Activated T-helper 1 cell treated with anti-CD3 and anti-CD28 coated beads, Interleukin-12 subunit alpha, Interleukin-12 subunit beta, Interleukin-2, Interleukin-4 antibody, amounts not matched to agents 30 ng/mL and 10 ng/mL and 1 ng/mL, durations not matched to agents 14 hours and 24 hours and 36 hours (primary cell): ENCODE measurements at regions not wholly inside any gene's neighbourhood (a gene's known extent, or its start where the extent isn't known, plus 50 kb on each side); places are given as distances from the start of the nearest gene placed in this dataset.
"Not testable (repeated sequence)": the region's sequence is repeated elsewhere in the genome, so short reads cannot be mapped to it uniquely, and the experiment has no call there.

Experiments used
- DNase-seq: peaks from one replicate; pipeline ENCODE4 v3.0.0; 2021; ENCODE audit warnings: low spot score
- H3K27ac Mint-ChIP-seq: one replicate; pipeline ENCODE4 v1.8.0; 2021; ENCODE audit warnings: mild to moderate bottlenecking, mixed read lengths
- H3K27me3 Mint-ChIP-seq: one replicate; pipeline ENCODE4 v1.8.0; 2022; ENCODE audit warnings: mild to moderate bottlenecking, moderate library complexity, mixed read lengths; ENCODE audit not compliant: insufficient read depth
- H3K36me3 Mint-ChIP-seq: one replicate; pipeline ENCODE4 v1.8.0; 2021; ENCODE audit warnings: low read depth, mixed read lengths
- H3K4me1 Mint-ChIP-seq: one replicate; pipeline ENCODE4 v1.8.0; 2021; ENCODE audit warnings: low read depth, mixed read lengths
- H3K4me3 Mint-ChIP-seq: one replicate; pipeline ENCODE4 v1.8.0; 2021; ENCODE audit warnings: mild to moderate bottlenecking, moderate library complexity, mixed read lengths
- H3K9me3 Mint-ChIP-seq: one replicate; pipeline ENCODE4 v1.8.0; 2021; ENCODE audit warnings: mixed read lengths
- intact Hi-C: fragments of 100-400 bp; cut with micrococcal nuclease; formaldehyde crosslinking; loops from one replicate; pipeline ENCODE4 v1.15.1; 2024

DNA sequence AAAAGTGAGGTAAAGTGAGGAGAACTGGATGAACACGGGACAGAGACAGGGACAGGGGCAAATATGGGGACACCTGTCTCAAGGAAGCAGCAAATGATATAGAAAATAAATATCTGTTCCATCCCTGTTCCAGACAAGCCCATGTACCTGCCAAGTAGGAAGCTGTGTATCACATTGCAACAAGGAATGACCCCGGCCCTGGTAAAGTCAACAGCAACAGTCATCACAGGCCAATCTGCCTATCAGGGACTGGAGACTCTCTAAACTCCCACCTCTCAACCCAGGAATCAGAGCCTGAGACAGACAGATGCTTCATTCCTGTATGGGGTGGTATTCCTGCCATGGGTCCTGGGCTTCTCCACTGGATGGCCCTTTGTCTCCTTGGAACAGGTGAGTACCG, 156.6 kb upstream of the PRSS1 start:
- Mint-ChIP-seq H3K27me3 (peaks cover 7% of the 10 kb centered on the region), H3K27ac (no peak overlapping the region), H3K36me3 (no peaks in the 10 kb centered on the region), H3K4me3 (no peak overlapping the region), H3K4me1 (no peaks in the 10 kb centered on the region), H3K9me3 (no peaks in the 10 kb centered on the region)
- no peak for DNase-seq
- intact Hi-C loops, result no loop called here

- Mint-ChIP-seq H3K27me3 (peaks cover 3% of the 10 kb centered on the region), H3K27ac (no peak overlapping the region), H3K9me3 (no peaks in the 10 kb centered on the region)
Observed at GRCh38 chr7:142592231-142592630, 157.0 kb upstream of the PRSS1 start.

DNA sequence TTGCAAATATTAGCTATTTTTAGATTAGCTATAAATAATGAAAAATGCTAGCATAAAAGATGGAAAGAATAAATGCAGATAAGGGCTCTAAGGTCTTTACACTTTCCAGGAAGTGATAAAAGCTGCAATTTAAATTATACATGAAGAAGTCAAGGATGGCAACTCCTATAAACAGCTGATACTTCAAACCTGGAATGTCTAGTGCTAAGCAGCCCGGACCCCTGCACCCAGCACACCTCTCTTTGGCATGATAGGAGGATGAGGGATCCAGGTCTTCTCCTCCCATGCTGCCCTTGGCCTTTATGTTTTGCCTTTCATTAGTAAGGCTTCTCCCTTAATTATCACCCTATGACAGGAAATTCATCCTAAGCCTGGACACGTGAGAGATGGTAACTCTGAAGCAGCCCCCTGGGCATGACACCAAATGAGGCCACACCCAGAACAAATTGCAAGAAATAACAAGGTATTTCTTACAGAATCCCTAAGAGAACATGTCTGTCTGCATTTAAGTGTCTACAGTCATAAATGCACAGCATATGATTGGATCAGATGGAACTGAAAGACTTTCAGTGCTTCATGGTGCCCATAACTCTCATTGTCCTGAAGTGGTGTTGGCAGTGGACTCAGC, 158.3 kb upstream of the PRSS1 start:
- DNase-seq, result no peak
- Mint-ChIP-seq H3K4me1 (no peaks in the 10 kb centered on the region), H3K36me3 (no peaks in the 10 kb centered on the region), H3K9me3 (no peaks in the 10 kb centered on the region), H3K4me3 (no peak overlapping the region), H3K27ac (no peak overlapping the region), H3K27me3 (peaks cover 3% of the 10 kb centered on the region)
- intact Hi-C loops, result no loop called here

More at GRCh38 chr7:142592231-142592630, 157.0 kb upstream of the PRSS1 start:
- H3K4me3 Mint-ChIP-seq, result no peak overlapping the region
- H3K36me3 Mint-ChIP-seq, result no peaks in the 10 kb centered on the region
- no peaks in the 10 kb centered on the region for H3K4me1 Mint-ChIP-seq
- intact Hi-C loops, result no loop called here
- no peak for DNase-seq

DNA sequence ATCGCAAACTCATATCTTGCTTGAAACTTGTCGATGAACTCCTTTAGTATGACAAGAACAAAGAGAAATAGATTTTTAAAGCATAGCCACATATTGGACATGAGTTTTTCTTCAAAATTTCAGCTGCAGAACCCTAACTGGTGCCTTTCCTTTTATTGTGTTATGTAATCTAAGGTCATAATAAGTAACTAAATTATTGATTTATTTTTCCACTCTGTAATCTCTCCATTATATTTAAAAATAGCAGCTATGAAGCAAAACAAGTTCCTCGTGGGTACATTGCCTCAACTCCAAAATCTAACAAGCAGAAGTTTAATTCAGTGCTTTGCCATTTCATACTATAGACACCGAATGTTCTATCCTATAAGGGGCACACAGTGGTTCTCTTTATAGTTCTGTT, 159.2 kb upstream of the PRSS1 start:
- Mint-ChIP-seq H3K4me3 (no peak overlapping the region), H3K4me1 (no peaks in the 10 kb centered on the region), H3K36me3 (no peaks in the 10 kb centered on the region), H3K9me3 (no peaks in the 10 kb centered on the region), H3K27ac (no peak overlapping the region), H3K27me3 (peaks cover 3% of the 10 kb centered on the region)
- intact Hi-C loops, result no loop called here
- DNase-seq, result no peak

GRCh38 chr7:142587578-142588191, 161.6 kb upstream of the PRSS1 start:
- Mint-ChIP-seq H3K4me3 (no peak overlapping the region), H3K36me3 (no peaks in the 10 kb centered on the region)

GRCh38 chr7:142586611-142587010, 162.7 kb upstream of the PRSS1 start:
- no peak overlapping the region for H3K27ac Mint-ChIP-seq

More at GRCh38 chr7:142587578-142588191, 161.6 kb upstream of the PRSS1 start:
- no peak overlapping the region for H3K27ac Mint-ChIP-seq
- peaks cover 9% of the 10 kb centered on the region for H3K4me1 Mint-ChIP-seq
- H3K27me3 Mint-ChIP-seq, result no peaks in the 10 kb centered on the region
- intact Hi-C loops, result loop anchor here (1.0 kb wide), 2 partner anchors 29 to 52 kb away; no protein-coding TSS in a partner anchor
- H3K9me3 Mint-ChIP-seq, result no peaks in the 10 kb centered on the region
- DNase-seq, result no peak

GRCh38 chr7:142585425-142585824, 163.8 kb upstream of the PRSS1 start:
- intact Hi-C loops, result no loop called here
- H3K36me3 Mint-ChIP-seq, result no peaks in the 10 kb centered on the region
- no peaks in the 10 kb centered on the region for H3K27me3 Mint-ChIP-seq
- no peak overlapping the region for H3K4me3 Mint-ChIP-seq
- DNase-seq, result no peak
- H3K9me3 Mint-ChIP-seq, result no peaks in the 10 kb centered on the region
- H3K27ac Mint-ChIP-seq, result no peak overlapping the region
- peaks cover 27% of the 10 kb centered on the region for H3K4me1 Mint-ChIP-seq

More at GRCh38 chr7:142586611-142587010, 162.7 kb upstream of the PRSS1 start:
- no peak overlapping the region for H3K4me3 Mint-ChIP-seq
- no peaks in the 10 kb centered on the region for H3K36me3 Mint-ChIP-seq
- H3K27me3 Mint-ChIP-seq, result no peaks in the 10 kb centered on the region
- H3K4me1 Mint-ChIP-seq, result peaks cover 15% of the 10 kb centered on the region
- H3K9me3 Mint-ChIP-seq, result no peaks in the 10 kb centered on the region
- intact Hi-C loops, result loop anchor here (1.0 kb wide), 2 partner anchors 28 to 51 kb away; no protein-coding TSS in a partner anchor
- DNase-seq, result no peak

- Mint-ChIP-seq H3K4me1 (peaks cover 33% of the 10 kb centered on the region), H3K27me3 (no peaks in the 10 kb centered on the region), H3K9me3 (no peaks in the 10 kb centered on the region), H3K4me3 (no peak overlapping the region), H3K36me3 (no peaks in the 10 kb centered on the region), H3K27ac (no peak overlapping the region)
- no peak for DNase-seq
- intact Hi-C loops, result no loop called here
Observed at GRCh38 chr7:142584765-142585164, 164.5 kb upstream of the PRSS1 start.

- intact Hi-C loops, result loop anchor here (1.0 kb wide), 2 partner anchors 48 to 226 kb away; no protein-coding TSS in a partner anchor
- Mint-ChIP-seq H3K9me3 (no peaks in the 10 kb centered on the region), H3K4me3 (no peak overlapping the region), H3K27ac (peak overlapping the region; percentile 80), H3K27me3 (no peaks in the 10 kb centered on the region), H3K4me1 (peaks cover 38% of the 10 kb centered on the region), H3K36me3 (no peaks in the 10 kb centered on the region)
- DNase-seq, result peak; percentile 43
Observed at GRCh38 chr7:142583446-142583845, 165.8 kb upstream of the PRSS1 start.

DNA sequence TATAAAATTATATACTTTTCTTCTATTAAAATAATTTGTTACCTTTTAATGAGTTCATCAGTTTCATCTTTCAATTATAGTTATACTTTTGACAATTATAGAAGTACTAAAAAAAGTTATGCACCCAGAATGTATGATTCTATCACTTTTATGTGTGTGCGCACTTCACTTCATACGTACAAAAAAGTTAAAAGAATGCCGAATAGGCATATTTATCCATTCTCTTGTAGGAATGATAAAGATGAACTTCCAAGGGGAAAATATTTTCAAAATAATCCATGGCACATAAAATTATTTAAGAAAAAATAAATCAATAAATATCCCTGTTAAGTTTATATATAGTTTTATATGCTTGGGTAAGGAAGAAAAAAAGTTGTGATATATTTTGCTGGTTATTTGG, 166.9 kb upstream of the PRSS1 start:
- H3K4me1 Mint-ChIP-seq, result peaks cover 38% of the 10 kb centered on the region
- no peaks in the 10 kb centered on the region for H3K27me3 Mint-ChIP-seq
- no peaks in the 10 kb centered on the region for H3K9me3 Mint-ChIP-seq
- no peak for DNase-seq
- H3K27ac Mint-ChIP-seq, result no peak overlapping the region
- intact Hi-C loops, result no loop called here
- no peak overlapping the region for H3K4me3 Mint-ChIP-seq
- no peaks in the 10 kb centered on the region for H3K36me3 Mint-ChIP-seq

DNA sequence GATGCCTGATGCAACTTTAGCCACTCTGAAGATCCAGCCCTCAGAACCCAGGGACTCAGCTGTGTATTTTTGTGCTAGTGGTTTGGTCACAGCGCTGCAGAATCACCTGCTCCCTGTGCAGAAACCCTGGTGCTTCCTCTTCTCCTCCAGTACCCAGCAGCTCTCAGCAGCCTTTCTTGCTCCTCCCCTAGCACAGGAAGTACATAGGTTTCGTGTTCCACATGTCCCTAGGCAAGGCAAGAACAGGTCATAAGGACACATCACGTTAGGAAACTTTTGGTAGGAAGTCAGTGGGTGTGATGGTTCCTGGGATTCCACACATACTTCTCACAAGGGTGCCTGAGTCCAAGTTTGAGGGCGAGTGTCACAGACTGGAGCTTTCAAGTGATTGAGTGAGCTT, 167.9 kb upstream of the PRSS1 start:
- H3K36me3 Mint-ChIP-seq, result no peaks in the 10 kb centered on the region
- H3K27ac Mint-ChIP-seq, result peak overlapping the region; percentile 91
- peaks cover 38% of the 10 kb centered on the region for H3K4me1 Mint-ChIP-seq
- no peaks in the 10 kb centered on the region for H3K9me3 Mint-ChIP-seq
- peak overlapping the region; percentile 45 for H3K4me3 Mint-ChIP-seq
- no peaks in the 10 kb centered on the region for H3K27me3 Mint-ChIP-seq
- peak; percentile 26 for DNase-seq
- intact Hi-C loops, result loop anchor here (1.0 kb wide), 1 partner anchor 23 kb away; no protein-coding TSS in a partner anchor

GRCh38 chr7:142579946-142580345, 169.3 kb upstream of the PRSS1 start:
- Mint-ChIP-seq H3K36me3 (no peaks in the 10 kb centered on the region), H3K9me3 (no peaks in the 10 kb centered on the region), H3K27ac (peak overlapping the region; percentile 72), H3K27me3 (no peaks in the 10 kb centered on the region), H3K4me3 (peak overlapping the region; percentile 1), H3K4me1 (peaks cover 38% of the 10 kb centered on the region)
- no peak for DNase-seq
- intact Hi-C loops, result no loop called here

DNA sequence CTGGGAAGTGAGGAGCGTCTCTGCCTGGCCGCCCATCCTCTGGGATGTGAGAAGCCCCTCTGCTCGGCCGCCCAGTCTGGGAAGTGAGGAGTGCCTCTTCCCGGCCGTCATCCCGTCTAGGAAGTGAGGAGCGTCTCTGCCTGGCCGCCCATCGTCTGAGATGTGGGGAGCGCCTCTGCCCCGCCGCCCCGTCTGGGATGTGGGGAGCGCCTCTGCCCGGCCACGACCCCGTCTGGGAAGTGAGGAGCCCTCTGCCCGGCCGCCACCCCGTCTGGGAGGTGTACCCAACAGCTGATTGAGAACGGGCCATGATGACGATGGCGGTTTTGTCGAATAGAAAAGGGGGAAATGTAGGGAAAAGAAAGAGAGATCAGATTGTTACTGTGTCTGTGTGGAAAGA, 173.9 kb upstream of the PRSS1 start:
- H3K9me3 Mint-ChIP-seq, H3K4me3 Mint-ChIP-seq, DNase-seq, H3K27ac Mint-ChIP-seq, H3K36me3 Mint-ChIP-seq, intact Hi-C loops, H3K27me3 Mint-ChIP-seq: not testable (repeated sequence)
- peaks cover 11% of the 10 kb centered on the region for H3K4me1 Mint-ChIP-seq
